ENCODE measurements at regions not wholly inside any gene's neighbourhood (a gene's known extent, or its start where the extent isn't known, plus 50 kb on each side); places are given as distances from the start of the nearest gene placed in this dataset.

- DNase-seq (ENCODE audit: low read depth), result no peak
These were observed 751.6 kb upstream of the ROBO1 start for GRCh38 chr3:80519436-80519835.

- DNase-seq (ENCODE audit: low read depth), result no peak
These were observed 728.7 kb upstream of the ROBO1 start for GRCh38 chr3:80496452-80496851.

GRCh38 chr3:80492162-80492561 is 724.4 kb upstream of the ROBO1 start:
- DNase-seq (ENCODE audit: low read depth), result no peak

- DNase-seq (ENCODE audit: low read depth), result no peak
These were observed 705.2 kb upstream of the ROBO1 start for GRCh38 chr3:80472961-80473360.

GRCh38 chr3:80472459-80472858 is 704.7 kb upstream of the ROBO1 start:
- DNase-seq (ENCODE audit: low read depth), result no peak

- no peak for DNase-seq (ENCODE audit: low read depth)
These were observed 702.6 kb upstream of the ROBO1 start for GRCh38 chr3:80470433-80470832.

GRCh38 chr3:80465746-80466145 is 697.9 kb upstream of the ROBO1 start:
- DNase-seq (ENCODE audit: low read depth), result no peak

GRCh38 chr3:80451393-80451792 is 683.6 kb upstream of the ROBO1 start:
- DNase-seq (ENCODE audit: low read depth), result no peak

GRCh38 chr3:80445641-80446040 is 677.8 kb upstream of the ROBO1 start:
- DNase-seq (ENCODE audit: low read depth), result no peak

- no peak for DNase-seq (ENCODE audit: low read depth)
These were observed 677.3 kb upstream of the ROBO1 start for GRCh38 chr3:80445053-80445452.

- DNase-seq (ENCODE audit: low read depth), result no peak
These were observed 671.7 kb upstream of the ROBO1 start for GRCh38 chr3:80439490-80439889.

- DNase-seq (ENCODE audit: low read depth), result no peak
These were observed 666.6 kb upstream of the ROBO1 start for GRCh38 chr3:80434366-80434765.

GRCh38 chr3:80424951-80425350 is 657.2 kb upstream of the ROBO1 start:
- no peak for DNase-seq (ENCODE audit: low read depth)

GRCh38 chr3:80408030-80408721 is 640.4 kb upstream of the ROBO1 start:
- DNase-seq (ENCODE audit: low read depth), result no peak

GRCh38 chr3:80405618-80406017 is 637.8 kb upstream of the ROBO1 start:
- DNase-seq (ENCODE audit: low read depth), result no peak

- DNase-seq (ENCODE audit: low read depth), result no peak
These were observed 627.2 kb upstream of the ROBO1 start for GRCh38 chr3:80395023-80395422.

- DNase-seq (ENCODE audit: low read depth), result no peak
These were observed 623.8 kb upstream of the ROBO1 start for GRCh38 chr3:80391573-80391972.

- DNase-seq (ENCODE audit: low read depth), result no peak
These were observed 617.0 kb upstream of the ROBO1 start for GRCh38 chr3:80384811-80385210.

GRCh38 chr3:80374423-80374822 is 606.6 kb upstream of the ROBO1 start:
- DNase-seq (ENCODE audit: low read depth), result no peak

- no peak for DNase-seq (ENCODE audit: low read depth)
These were observed 600.8 kb upstream of the ROBO1 start for GRCh38 chr3:80368616-80369015.

GRCh38 chr3:80366808-80367548 is 599.2 kb upstream of the ROBO1 start:
- no peak for DNase-seq (ENCODE audit: low read depth)

GRCh38 chr3:80357761-80358160 is 590.0 kb upstream of the ROBO1 start:
- no peak for DNase-seq (ENCODE audit: low read depth)

GRCh38 chr3:80355144-80355543 is 587.3 kb upstream of the ROBO1 start:
- peak; percentile 1 for DNase-seq (ENCODE audit: low read depth)
